Fibroblast of skin of scalp (primary cell): ENCODE measurements at regions not wholly inside any gene's neighbourhood (a gene's known extent, or its start where the extent isn't known, plus 50 kb on each side); places are given as distances from the start of the nearest gene placed in this dataset.

ENCODE experiments used
- DNase-seq: peaks from one replicate; pipeline ENCODE4 v3.0.0-alpha.2; 2013

GRCh38 chr13:34637138-34637537, 304.9 kb upstream of the NBEA start:
- DNase-seq: no peak

- DNase-seq: no peak
These were observed 304.4 kb upstream of the NBEA start for GRCh38 chr13:34637636-34638035.

- DNase-seq: no peak
These were observed 303.2 kb upstream of the NBEA start for GRCh38 chr13:34638897-34639296.

GRCh38 chr13:34640179-34640992, 301.7 kb upstream of the NBEA start:
- DNase-seq: no peak

GRCh38 chr13:34640993-34641330, 301.1 kb upstream of the NBEA start:
- no peak for DNase-seq

GRCh38 chr13:34647379-34648150, 294.5 kb upstream of the NBEA start:
- no peak for DNase-seq

- no peak for DNase-seq
These were observed 287.9 kb upstream of the NBEA start for GRCh38 chr13:34654203-34654602.

- peak; percentile 4 for DNase-seq
These were observed 287.4 kb upstream of the NBEA start for GRCh38 chr13:34654647-34655046.

- no peak for DNase-seq
These were observed 286.5 kb upstream of the NBEA start for GRCh38 chr13:34655554-34655953.

- DNase-seq: peak; percentile 64
These were observed 284.4 kb upstream of the NBEA start for GRCh38 chr13:34657716-34658115.

GRCh38 chr13:34667286-34668218, 274.5 kb upstream of the NBEA start:
- DNase-seq: no peak

- no peak for DNase-seq
These were observed 270.9 kb upstream of the NBEA start for GRCh38 chr13:34671137-34671536.

- no peak for DNase-seq
These were observed 269.4 kb upstream of the NBEA start for GRCh38 chr13:34672631-34673030.

- DNase-seq: no peak
These were observed 266.4 kb upstream of the NBEA start for GRCh38 chr13:34675626-34676025.

- DNase-seq: peak; percentile 46
These were observed 263.9 kb upstream of the NBEA start for GRCh38 chr13:34678154-34678553.

GRCh38 chr13:34681405-34681955, 260.6 kb upstream of the NBEA start:
- DNase-seq: no peak

GRCh38 chr13:34695063-34695462, 247.0 kb upstream of the NBEA start:
- DNase-seq: no peak

GRCh38 chr13:34696296-34696695, 245.8 kb upstream of the NBEA start:
- no peak for DNase-seq

GRCh38 chr13:34696741-34697140, 245.3 kb upstream of the NBEA start:
- no peak for DNase-seq

- no peak for DNase-seq
These were observed 243.1 kb upstream of the NBEA start for GRCh38 chr13:34698945-34699344.

- no peak for DNase-seq
These were observed 241.9 kb upstream of the NBEA start for GRCh38 chr13:34700155-34700554.

- DNase-seq: no peak
These were observed 240.2 kb upstream of the NBEA start for GRCh38 chr13:34701919-34702318.
